HL-60 (cell line): ENCODE measurements at regions not wholly inside any gene's neighbourhood (a gene's known extent, or its start where the extent isn't known, plus 50 kb on each side); places are given as distances from the start of the nearest gene placed in this dataset.

Source experiments
- GABPA ChIP-seq: IDR thresholded peaks from 2 replicates; pipeline ENCODE4 v1.6.1; 2012; ENCODE audit warnings: low read depth
- POLR2AphosphoS5 ChIP-seq: IDR thresholded peaks from 2 replicates; pipeline ENCODE4 v1.6.1; 2012; ENCODE audit warnings: low read depth
- TF ChIP-seq, protein P1 (sequence below): IDR thresholded peaks from 2 replicates; pipeline ENCODE4 v1.6.1; 2012; ENCODE audit warnings: low read depth; ENCODE audit not compliant: insufficient replicate concordance
- TF ChIP-seq, protein P2 (sequence below): IDR thresholded peaks from one replicate; pipeline ENCODE4 v1.5.1; 2011; ENCODE audit warnings: low read length, control low read depth, inconsistent platforms; ENCODE audit not compliant: insufficient read depth

DNA sequence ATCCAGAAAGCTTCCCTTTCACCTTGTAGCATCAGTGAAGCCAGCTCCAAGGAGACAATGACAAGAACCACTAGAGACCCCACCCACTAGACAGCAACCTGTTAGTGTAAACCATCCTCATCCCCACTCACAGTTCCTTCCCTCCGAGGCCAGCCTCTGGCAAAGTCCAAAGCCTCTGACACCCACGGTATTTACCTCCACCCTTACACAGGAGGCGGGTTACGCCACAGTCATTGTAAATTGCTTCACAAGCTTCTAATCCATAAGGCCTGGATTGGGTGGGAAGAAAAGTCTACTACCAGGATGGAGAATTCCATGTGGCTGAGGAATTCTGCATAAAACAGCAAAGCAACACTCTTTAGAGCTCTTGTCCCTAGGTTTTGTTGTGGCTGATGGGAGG is 287.4 kb downstream of the BUD13 start:
- TF ChIP-seq POLR2AphosphoS5 (no peak), GABPA (no peak)
- TF ChIP-seq, protein P1, sequence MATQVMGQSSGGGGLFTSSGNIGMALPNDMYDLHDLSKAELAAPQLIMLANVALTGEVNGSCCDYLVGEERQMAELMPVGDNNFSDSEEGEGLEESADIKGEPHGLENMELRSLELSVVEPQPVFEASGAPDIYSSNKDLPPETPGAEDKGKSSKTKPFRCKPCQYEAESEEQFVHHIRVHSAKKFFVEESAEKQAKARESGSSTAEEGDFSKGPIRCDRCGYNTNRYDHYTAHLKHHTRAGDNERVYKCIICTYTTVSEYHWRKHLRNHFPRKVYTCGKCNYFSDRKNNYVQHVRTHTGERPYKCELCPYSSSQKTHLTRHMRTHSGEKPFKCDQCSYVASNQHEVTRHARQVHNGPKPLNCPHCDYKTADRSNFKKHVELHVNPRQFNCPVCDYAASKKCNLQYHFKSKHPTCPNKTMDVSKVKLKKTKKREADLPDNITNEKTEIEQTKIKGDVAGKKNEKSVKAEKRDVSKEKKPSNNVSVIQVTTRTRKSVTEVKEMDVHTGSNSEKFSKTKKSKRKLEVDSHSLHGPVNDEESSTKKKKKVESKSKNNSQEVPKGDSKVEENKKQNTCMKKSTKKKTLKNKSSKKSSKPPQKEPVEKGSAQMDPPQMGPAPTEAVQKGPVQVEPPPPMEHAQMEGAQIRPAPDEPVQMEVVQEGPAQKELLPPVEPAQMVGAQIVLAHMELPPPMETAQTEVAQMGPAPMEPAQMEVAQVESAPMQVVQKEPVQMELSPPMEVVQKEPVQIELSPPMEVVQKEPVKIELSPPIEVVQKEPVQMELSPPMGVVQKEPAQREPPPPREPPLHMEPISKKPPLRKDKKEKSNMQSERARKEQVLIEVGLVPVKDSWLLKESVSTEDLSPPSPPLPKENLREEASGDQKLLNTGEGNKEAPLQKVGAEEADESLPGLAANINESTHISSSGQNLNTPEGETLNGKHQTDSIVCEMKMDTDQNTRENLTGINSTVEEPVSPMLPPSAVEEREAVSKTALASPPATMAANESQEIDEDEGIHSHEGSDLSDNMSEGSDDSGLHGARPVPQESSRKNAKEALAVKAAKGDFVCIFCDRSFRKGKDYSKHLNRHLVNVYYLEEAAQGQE: no peak
- TF ChIP-seq, protein P2, sequence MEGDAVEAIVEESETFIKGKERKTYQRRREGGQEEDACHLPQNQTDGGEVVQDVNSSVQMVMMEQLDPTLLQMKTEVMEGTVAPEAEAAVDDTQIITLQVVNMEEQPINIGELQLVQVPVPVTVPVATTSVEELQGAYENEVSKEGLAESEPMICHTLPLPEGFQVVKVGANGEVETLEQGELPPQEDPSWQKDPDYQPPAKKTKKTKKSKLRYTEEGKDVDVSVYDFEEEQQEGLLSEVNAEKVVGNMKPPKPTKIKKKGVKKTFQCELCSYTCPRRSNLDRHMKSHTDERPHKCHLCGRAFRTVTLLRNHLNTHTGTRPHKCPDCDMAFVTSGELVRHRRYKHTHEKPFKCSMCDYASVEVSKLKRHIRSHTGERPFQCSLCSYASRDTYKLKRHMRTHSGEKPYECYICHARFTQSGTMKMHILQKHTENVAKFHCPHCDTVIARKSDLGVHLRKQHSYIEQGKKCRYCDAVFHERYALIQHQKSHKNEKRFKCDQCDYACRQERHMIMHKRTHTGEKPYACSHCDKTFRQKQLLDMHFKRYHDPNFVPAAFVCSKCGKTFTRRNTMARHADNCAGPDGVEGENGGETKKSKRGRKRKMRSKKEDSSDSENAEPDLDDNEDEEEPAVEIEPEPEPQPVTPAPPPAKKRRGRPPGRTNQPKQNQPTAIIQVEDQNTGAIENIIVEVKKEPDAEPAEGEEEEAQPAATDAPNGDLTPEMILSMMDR: no peak
